C1 segment of cervical spinal cord (tissue), 14 donors: ENCODE measurements at regions not wholly inside any gene's neighbourhood (a gene's known extent, or its start where the extent isn't known, plus 50 kb on each side); places are given as distances from the start of the nearest gene placed in this dataset.

Source experiments
- DNase-seq, 14 donors: peaks; one replicate each; lab custom pipeline; 2025; lab: John Stamatoyannopoulos, UW

GRCh38 chr1:95370691-95371562 is 136.9 kb downstream of the RWDD3 start:
- no peak for DNase-seq

DNA sequence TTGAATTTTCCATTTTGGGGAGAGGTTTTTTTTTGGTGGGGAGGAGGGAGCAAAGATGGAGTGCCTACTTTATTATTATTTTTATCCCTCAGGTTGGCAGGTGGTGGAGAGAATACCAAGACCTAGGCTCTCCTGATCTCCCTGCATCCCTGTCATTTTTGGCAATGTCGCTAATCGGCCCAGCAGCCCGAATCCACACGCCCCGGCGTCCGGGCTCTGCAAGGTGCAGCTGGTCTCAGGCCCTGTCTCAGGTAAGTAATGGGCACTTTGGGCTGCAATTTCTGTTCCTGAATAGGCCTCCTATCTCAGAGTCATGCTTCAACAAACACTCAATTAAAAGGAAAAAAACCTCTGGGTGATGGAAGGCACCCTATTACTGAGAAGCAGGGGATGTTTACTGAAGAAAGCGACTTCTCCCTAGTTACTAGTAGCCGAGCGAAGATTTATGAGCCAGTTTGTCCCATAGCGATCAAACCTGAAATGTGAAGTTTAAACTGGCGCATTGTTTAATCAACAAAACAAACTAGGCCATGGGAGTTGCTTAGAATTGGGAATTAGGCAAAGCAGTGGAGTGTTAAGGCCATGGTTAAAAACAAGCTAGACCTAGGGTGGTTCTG is 137.8 kb downstream of the RWDD3 start:
- DNase-seq, result no peak

- no peak for DNase-seq
These were observed 141.2 kb downstream of the RWDD3 start for GRCh38 chr1:95375174-95375573.

DNA sequence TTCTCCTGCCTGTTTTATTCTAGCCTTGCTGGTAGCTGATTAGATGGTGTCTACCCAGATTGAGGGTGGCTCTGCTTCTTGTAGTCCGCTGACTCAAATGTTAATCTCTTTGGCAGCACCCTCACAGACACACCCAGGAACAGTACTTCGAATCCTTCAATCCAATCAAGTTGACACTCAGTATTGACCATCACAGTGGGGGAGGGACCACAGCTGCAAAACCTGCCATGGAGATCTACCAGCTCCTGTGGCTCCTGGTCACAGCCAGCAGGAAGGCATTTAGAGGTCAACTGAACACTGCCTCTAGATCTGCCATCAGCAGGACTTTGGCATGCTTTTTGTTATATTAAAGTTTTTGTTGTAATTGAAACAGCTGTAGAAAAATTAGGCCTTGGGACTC is 146.9 kb downstream of the RWDD3 start:
- DNase-seq, result no peak

DNA sequence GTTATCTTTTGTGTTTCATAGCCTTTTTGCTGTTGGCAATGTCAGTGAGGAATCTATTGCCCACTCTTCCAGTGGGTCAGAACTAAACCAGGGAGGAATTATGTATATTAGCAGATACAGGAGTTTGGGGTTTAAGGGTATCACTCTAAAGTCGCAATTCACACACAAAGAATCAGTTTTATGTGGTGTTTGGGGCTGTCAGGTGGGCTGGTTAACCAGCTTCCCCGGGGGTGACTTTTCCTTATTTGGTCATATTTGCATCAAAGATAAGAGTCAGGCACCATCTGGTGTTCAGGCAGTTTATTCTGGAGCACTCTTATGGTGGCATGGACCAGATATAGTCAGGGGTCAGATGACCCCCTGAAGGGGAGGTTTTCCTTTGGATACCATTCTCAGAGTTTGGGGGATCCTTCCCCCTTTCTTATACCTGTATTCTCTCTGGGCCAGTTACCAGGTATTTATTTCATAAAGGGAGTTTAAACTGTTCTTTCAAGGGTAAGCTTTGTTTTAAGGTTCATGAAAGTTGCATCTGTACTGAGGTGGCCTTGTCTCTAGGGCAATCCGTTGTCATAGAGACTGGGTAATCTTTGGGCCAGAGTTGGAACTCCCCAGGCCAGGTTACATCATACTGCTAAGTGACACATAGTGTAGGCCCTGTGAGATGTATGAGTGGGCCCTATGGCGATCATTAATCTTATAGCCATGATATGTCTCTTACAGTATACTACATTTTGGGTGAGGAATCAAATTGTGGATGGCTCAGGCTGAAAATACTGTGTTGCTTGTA is 148.2 kb downstream of the RWDD3 start:
- no peak for DNase-seq

- DNase-seq, result no peak
These were observed 149.1 kb downstream of the RWDD3 start for GRCh38 chr1:95383111-95383510.

GRCh38 chr1:95384567-95384966 is 150.6 kb downstream of the RWDD3 start:
- DNase-seq, result no peak

DNA sequence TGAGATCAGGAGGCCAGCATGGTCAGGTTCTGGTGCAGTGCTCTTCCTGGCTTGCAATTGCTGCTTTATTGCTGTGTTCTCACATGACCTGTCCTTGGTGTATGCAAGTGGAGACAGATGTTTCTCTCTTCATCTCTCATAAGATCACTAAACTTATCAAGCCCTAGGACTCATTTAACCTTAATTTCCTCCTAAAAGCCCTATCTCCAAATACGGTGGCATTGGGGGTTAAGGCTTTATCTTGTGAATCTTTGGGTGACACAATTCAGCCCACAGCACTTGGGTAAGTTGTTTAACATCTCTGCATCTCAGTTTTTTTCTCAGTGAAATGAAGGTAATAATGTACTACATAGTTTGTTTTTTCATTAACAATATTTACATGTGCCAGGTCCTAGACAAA is 152.4 kb downstream of the RWDD3 start:
- no peak for DNase-seq

GRCh38 chr1:95386915-95387314 is 152.9 kb downstream of the RWDD3 start:
- DNase-seq, result no peak

- no peak for DNase-seq
These were observed 154.0 kb downstream of the RWDD3 start for GRCh38 chr1:95388031-95388430.

- DNase-seq, result no peak
These were observed 159.4 kb downstream of the RWDD3 start for GRCh38 chr1:95393434-95393833.

- no peak for DNase-seq
These were observed 162.5 kb downstream of the RWDD3 start for GRCh38 chr1:95396557-95396956.

- no peak for DNase-seq
These were observed 168.8 kb downstream of the RWDD3 start for GRCh38 chr1:95402780-95403179.

GRCh38 chr1:95406279-95406678 is 172.3 kb downstream of the RWDD3 start:
- no peak for DNase-seq

DNA sequence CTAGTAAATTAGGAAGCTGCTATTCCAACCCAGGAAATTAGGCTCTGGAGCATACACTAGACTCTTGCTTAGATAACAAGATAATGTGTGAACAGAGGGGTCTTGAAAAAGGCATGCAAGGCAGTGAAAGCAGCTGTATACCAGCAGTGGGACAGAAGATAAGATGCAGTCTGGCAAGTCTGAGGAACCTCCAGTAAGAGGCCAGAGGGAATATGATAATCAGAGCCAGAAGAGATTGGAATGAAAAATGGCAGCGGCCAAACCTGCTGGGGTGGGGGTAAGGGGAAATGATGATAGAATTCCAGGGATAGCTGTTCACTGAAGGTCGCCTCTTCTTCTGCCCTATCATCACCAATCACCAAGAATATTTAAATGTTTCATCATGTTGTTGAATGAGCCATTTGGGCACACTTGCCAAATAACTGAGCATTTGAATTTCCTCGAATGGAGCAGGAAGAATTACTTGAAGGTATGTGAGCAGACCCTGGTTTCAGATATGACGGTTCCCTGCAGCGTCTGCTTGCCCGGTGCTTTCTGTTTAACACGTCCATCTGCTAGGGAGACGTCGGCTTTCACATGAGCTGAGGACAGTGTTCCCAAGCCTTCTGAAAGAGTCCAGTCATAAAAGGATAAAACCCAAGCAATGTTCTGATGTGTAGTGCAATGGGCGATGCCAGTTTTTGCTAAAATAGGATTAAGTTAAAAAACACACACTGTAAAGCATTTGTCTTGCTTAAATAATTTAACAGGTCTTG is 173.3 kb downstream of the RWDD3 start:
- peak in 5 of 14 donors; percentile 25 to 42 (median 34) for DNase-seq

GRCh38 chr1:95407886-95408291 is 173.9 kb downstream of the RWDD3 start:
- DNase-seq, result peak in 11 of 14 donors; percentile 4 to 42 (median 25)

GRCh38 chr1:95408507-95409136 is 174.6 kb downstream of the RWDD3 start:
- no peak for DNase-seq

- DNase-seq, result no peak
These were observed 175.3 kb downstream of the RWDD3 start for GRCh38 chr1:95409276-95409675.

DNA sequence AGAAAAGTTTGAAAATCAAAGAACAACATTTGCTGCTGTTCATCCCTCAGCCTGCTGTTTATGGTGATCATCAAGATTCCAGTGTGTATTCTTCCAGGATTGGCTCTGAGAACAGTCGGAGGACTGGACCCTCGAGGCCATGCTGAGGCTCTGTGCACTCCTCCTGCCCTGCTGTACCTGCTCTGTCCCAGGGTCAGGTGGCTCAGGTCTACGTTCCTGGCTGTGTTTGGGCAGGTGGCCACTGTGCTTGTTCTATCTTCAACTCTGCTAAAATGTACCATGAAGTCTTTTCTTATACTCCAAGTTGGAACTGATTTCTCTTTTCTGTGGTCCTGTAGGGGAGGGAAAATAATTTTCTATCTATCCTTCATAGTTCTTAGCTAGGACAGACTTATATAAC is 175.9 kb downstream of the RWDD3 start:
- DNase-seq, result no peak

DNA sequence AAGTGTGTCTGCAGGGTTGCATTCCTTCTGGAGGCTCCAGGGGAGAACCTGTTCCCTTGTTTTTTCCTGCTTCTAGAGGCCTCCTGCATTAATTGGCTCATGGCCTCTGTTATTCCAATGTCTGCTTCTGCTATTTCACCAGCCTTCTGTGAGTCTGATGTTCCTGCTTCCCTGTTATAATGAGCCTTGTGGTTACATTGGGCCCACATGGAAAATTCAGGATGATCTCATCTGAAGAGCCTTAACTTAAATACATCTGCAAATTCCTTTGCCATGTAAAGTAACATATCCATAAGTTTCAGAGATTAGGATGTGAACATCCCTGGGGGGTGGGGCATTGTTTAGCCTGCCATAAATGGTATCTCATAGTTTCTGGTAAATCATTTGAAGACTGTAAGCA is 181.1 kb downstream of the RWDD3 start:
- DNase-seq, result no peak

GRCh38 chr1:95426772-95427171 is 192.8 kb downstream of the RWDD3 start:
- DNase-seq, result no peak
